AG10803 (cell line): ENCODE measurements at regions not wholly inside any gene's neighbourhood (a gene's known extent, or its start where the extent isn't known, plus 50 kb on each side); places are given as distances from the start of the nearest gene placed in this dataset.

ENCODE experiments used
- DNase-seq: peaks from one replicate; pipeline ENCODE4 v3.0.0; 2010; ENCODE audit warnings: low read depth
- H3K4me3 ChIP-seq: 2 replicates; pipeline ENCODE4 v1.5.1; 2011; ENCODE audit warnings: mild to moderate bottlenecking, low read length, control low read depth
- CTCF ChIP-seq: conservative IDR thresholded peaks from 2 replicates; pipeline ENCODE4 v1.5.1; 2011; ENCODE audit warnings: mild to moderate bottlenecking, low read length, control low read depth, inconsistent platforms

DNA sequence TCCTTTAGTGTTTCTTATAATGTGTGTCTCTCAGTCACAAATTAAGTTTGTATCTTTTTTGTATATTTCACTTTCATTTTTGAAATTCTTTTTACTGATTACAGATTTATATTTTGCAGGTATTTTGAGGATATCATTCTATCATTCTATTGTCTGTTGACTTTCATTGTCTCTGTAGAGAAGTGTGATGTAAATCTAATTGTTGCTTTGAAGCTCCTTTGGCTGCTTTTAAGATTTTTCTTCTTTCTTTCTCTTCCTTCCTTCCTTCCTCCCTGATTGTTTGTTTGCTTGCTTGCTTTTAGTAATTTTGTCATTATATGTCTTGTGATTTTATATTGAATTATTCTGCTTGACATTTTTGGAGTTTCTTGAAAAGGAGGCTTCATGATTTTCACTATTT, 75.3 kb upstream of the MAST4 start:
- no peak for DNase-seq
- H3K4me3 ChIP-seq: no peak overlapping the region
- TF ChIP-seq CTCF: no peak

- no peak for TF ChIP-seq CTCF
- DNase-seq: no peak
- no peak overlapping the region for H3K4me3 ChIP-seq
Measured at GRCh38 chr5:66527478-66528035, 68.6 kb upstream of the MAST4 start.

DNA sequence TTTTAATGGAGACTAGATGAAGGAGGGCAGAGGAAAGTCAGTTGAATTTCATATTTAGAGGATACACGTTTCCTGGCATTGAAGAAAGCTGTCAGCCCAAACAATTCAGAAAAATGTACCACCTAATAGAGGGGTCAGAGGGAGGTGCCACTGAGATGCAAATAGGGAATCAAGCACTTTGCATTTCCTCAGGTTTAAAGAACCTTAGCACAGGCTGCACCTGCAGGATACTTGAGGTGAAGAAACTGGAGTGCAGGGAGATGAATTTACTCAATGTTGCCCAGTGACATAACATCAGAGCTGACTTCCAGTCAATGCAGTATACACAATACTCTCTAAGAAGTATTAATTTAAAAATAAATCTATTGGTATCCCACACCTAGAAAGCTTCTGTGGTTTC, 67.0 kb upstream of the MAST4 start:
- DNase-seq: no peak
- no peak for TF ChIP-seq CTCF
- H3K4me3 ChIP-seq: no peak overlapping the region

DNA sequence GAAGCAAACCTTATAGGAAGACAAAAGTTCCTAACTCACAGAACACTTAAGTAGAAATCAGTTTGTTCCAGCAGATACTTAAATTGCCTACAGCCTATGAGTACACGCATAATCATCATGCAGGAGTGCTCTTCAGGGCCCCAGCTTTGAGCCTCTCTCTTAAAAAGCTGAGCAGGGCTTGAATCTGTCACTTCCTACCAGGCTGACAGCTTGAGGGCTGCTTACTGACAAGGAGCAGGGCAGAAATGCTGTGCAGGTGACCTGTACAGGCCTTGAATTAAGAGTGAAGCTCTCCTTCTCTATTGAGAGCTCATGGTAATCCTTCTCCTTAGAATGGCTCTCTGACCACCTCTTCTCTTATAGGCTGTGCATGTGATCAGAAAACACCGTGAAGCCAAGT, 66.5 kb upstream of the MAST4 start:
- TF ChIP-seq CTCF: no peak
- H3K4me3 ChIP-seq: no peak overlapping the region
- no peak for DNase-seq

- no peak for DNase-seq
- no peak for TF ChIP-seq CTCF
- no peak overlapping the region for H3K4me3 ChIP-seq
Measured at GRCh38 chr5:66538126-66538525, 58.1 kb upstream of the MAST4 start.

DNA sequence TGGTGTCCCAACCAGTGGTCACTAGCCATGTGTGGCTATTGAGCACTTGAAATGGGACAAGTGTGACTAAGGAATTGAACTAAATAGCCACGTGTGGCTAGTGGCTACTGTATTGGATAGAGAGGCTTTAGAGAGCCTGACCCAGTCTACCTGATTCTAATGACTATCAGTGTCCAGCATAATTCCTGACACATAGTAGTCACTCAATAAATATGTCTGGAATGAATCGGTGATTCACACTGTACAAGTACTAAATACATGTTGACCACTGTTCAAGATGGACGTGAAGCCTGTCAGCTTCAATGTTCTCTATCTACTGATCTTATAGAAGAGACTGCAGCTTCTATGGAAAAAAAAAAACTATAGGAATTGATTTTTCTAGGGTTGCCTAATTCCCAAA, 57.7 kb upstream of the MAST4 start:
- no peak for TF ChIP-seq CTCF
- H3K4me3 ChIP-seq: no peak overlapping the region
- no peak for DNase-seq

DNA sequence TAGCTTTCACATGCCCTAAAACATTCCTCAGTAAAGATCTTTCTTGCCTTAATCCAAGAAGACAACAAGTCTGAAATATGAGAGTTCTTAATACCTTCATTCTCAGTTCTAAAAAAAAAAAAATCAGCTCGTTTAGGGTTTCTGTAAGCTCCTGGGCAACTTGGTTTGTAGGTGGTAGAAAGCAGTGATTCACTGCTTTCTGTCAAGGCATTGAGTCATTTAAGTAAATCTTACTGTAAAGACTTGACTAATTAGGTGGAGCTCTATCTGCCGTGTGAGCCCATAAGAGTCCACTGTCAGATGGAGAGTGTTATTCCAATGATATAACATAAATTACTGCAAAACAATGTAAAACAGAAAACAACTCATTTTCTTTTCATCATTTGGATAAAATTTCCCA, 56.1 kb upstream of the MAST4 start:
- no peak for DNase-seq
- no peak for TF ChIP-seq CTCF
- no peak overlapping the region for H3K4me3 ChIP-seq
